PC-9 (cell line): ENCODE measurements at regions not wholly inside any gene's neighbourhood (a gene's known extent, or its start where the extent isn't known, plus 50 kb on each side); places are given as distances from the start of the nearest gene placed in this dataset.

Source experiments
- BruUV-seq: library from RNA; stranded (reverse); fragments of 400-500 nt; replicated peaks from 2 replicates; lab custom pipeline; 2021; lab: Mats Ljungman, UMichigan
- CTCF ChIA-PET: fragments of 300-600 bp; sonication (Branson Sonifier 250); formaldehyde crosslinking; loops from one replicate; lab custom pipeline; 2022; ENCODE audit warnings: antibody characterized with exemption; lab: Charles Lee
- POLR2A ChIA-PET: fragments of 300-600 bp; sonication (Branson Sonifier 250); formaldehyde crosslinking; loops from one replicate; lab custom pipeline; 2022; ENCODE audit warnings: antibody characterized with exemption; ENCODE audit not compliant: unreplicated experiment; lab: Charles Lee
- DNase-seq, 2 experiments: peaks; one replicate each; pipeline versions ENCODE4 v3.0.0 to v3.0.0-alpha.2; 2015 to 2022; ENCODE audit warnings: mixed read lengths in 1 of 2
- H2AFZ ChIP-seq: fragments of 200-600 bp; sonication (generic); 2 replicates; pipeline ENCODE4 v1.8.1; 2017; ENCODE audit warnings: antibody characterized with exemption
- H3F3A ChIP-seq: fragments of 200-600 bp; sonication (generic); 2 replicates; pipeline ENCODE4 v1.8.1; 2017; ENCODE audit warnings: antibody characterized with exemption, mild to moderate bottlenecking, low read depth; ENCODE audit not compliant: insufficient read depth
- H3K27ac ChIP-seq: fragments of 200-600 bp; sonication (generic); 2 replicates; pipeline ENCODE4 v1.6.1; 2016; ENCODE audit warnings: mixed run types
- H3K27me3 ChIP-seq: fragments of 200-600 bp; sonication (generic); 2 replicates; pipeline ENCODE4 v1.6.1; 2016; ENCODE audit warnings: low read depth, mixed run types; ENCODE audit not compliant: insufficient read depth
- H3K36me3 ChIP-seq: fragments of 200-600 bp; sonication (generic); 2 replicates; pipeline ENCODE4 v1.6.1; 2016; ENCODE audit warnings: low read depth, mixed run types
- H3K4me1 ChIP-seq: fragments of 200-600 bp; sonication (generic); replicated peaks from 2 replicates; pipeline ENCODE4 v1.6.1; 2016; ENCODE audit warnings: mixed run types; ENCODE audit not compliant: insufficient read depth
- H3K4me2 ChIP-seq: fragments of 200-600 bp; sonication (generic); 2 replicates; pipeline ENCODE4 v1.6.1; 2017; ENCODE audit warnings: mixed run types
- H3K4me3 ChIP-seq: fragments of 200-600 bp; sonication (generic); 2 replicates; pipeline ENCODE4 v1.6.1; 2016; ENCODE audit warnings: mixed run types
- H3K79me2 ChIP-seq: fragments of 200-600 bp; sonication (generic); 2 replicates; pipeline ENCODE4 v1.6.1; 2017; ENCODE audit warnings: low read depth, mixed run types
- H3K9me2 ChIP-seq: fragments of 200-600 bp; sonication (generic); 2 replicates; pipeline ENCODE4 v1.8.1; 2017; ENCODE audit warnings: mild to moderate bottlenecking; ENCODE audit not compliant: insufficient read depth
- H3K9me3 ChIP-seq: fragments of 200-600 bp; sonication (generic); 2 replicates; pipeline ENCODE4 v1.8.1; 2016; ENCODE audit warnings: low read depth; ENCODE audit not compliant: insufficient read depth
- H4K20me1 ChIP-seq: fragments of 200-600 bp; sonication (generic); 2 replicates; pipeline ENCODE4 v1.8.1; 2017; ENCODE audit not compliant: insufficient read depth
- EZH2 ChIP-seq: fragments of 200-600 bp; sonication (generic); IDR thresholded peaks from 2 replicates; pipeline ENCODE4 v1.8.0; 2017; ENCODE audit warnings: antibody characterized with exemption, low read depth
- intact Hi-C: fragments of 100-400 bp; cut with micrococcal nuclease; formaldehyde crosslinking; loops from one replicate; pipeline ENCODE4 v1.10.0; 2022; ENCODE audit not compliant: unreplicated experiment
- TF ChIP-seq, protein P1 (sequence below): fragments of 200-600 bp; sonication (generic); conservative IDR thresholded peaks from 2 replicates; pipeline ENCODE4 v1.6.1; 2017; ENCODE audit warnings: mixed run types, antibody characterized with exemption, mild to moderate bottlenecking, moderate library complexity

GRCh38 chr6:132868057-132868456 lies 53.7 kb downstream of the RPS12 start:
- Histone ChIP-seq H3K9me2 (no peaks in the 10 kb centered on the region), H2AFZ (no peak overlapping the region), H4K20me1 (no peaks in the 10 kb centered on the region), H3K4me2 (no peak overlapping the region), H3K4me1 (no peaks in the 10 kb centered on the region), H3K27me3 (no peaks in the 10 kb centered on the region), H3K27ac (no peak overlapping the region), H3K9me3 (no peaks in the 10 kb centered on the region), H3K36me3 (no peaks in the 10 kb centered on the region), H3K79me2 (no peaks in the 10 kb centered on the region), H3K4me3 (no peak overlapping the region), H3F3A (no peaks in the 10 kb centered on the region)
- ChIA-PET POLR2A (no interaction called here), CTCF (no interaction called here)
- BruUV-seq: no TSS peak
- TF ChIP-seq EZH2: no peak
- TF ChIP-seq, protein P1, sequence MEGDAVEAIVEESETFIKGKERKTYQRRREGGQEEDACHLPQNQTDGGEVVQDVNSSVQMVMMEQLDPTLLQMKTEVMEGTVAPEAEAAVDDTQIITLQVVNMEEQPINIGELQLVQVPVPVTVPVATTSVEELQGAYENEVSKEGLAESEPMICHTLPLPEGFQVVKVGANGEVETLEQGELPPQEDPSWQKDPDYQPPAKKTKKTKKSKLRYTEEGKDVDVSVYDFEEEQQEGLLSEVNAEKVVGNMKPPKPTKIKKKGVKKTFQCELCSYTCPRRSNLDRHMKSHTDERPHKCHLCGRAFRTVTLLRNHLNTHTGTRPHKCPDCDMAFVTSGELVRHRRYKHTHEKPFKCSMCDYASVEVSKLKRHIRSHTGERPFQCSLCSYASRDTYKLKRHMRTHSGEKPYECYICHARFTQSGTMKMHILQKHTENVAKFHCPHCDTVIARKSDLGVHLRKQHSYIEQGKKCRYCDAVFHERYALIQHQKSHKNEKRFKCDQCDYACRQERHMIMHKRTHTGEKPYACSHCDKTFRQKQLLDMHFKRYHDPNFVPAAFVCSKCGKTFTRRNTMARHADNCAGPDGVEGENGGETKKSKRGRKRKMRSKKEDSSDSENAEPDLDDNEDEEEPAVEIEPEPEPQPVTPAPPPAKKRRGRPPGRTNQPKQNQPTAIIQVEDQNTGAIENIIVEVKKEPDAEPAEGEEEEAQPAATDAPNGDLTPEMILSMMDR: no peak
- no peak for DNase-seq
- intact Hi-C loops: no loop called here

GRCh38 chr6:132872923-132873322 lies 58.6 kb downstream of the RPS12 start:
- Histone ChIP-seq H3K36me3 (no peaks in the 10 kb centered on the region), H3F3A (no peaks in the 10 kb centered on the region), H3K27me3 (no peaks in the 10 kb centered on the region), H2AFZ (no peak overlapping the region), H3K79me2 (no peaks in the 10 kb centered on the region), H3K9me3 (peaks cover 9% of the 10 kb centered on the region; the same call in 1 of the 2 replicates), H3K27ac (no peak overlapping the region), H3K4me2 (no peak overlapping the region), H3K4me1 (no peaks in the 10 kb centered on the region), H4K20me1 (no peaks in the 10 kb centered on the region), H3K4me3 (no peak overlapping the region), H3K9me2 (no peaks in the 10 kb centered on the region)
- BruUV-seq: no TSS peak
- DNase-seq: no peak
- no peak for TF ChIP-seq EZH2
- TF ChIP-seq, protein P1: no peak
- intact Hi-C loops: no loop called here
- CTCF ChIA-PET: no interaction called here
- POLR2A ChIA-PET: no interaction called here

DNA sequence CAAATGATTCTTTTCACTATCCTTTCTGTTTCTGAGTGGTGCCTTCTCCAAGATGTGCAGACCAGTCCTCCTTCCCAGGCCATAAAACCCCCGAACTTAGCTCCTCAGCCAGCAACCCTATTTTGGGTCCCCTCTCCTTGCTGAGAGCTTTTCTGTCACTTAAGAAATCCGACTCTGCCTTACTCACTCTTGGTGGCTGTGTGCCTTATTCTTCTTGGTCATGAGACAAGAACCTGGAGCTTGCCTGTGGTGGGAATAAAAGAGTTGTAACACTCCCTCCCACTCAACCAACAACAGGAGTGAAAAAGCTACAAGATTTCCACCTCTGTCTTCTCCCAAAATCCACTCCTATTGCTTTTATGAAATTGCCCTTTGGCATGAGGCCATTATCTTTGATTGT lies 62.6 kb downstream of the RPS12 start:
- no peak for DNase-seq
- H3K27me3 ChIP-seq: no peaks in the 10 kb centered on the region
- H2AFZ ChIP-seq: no peak overlapping the region
- no peaks in the 10 kb centered on the region for H3K36me3 ChIP-seq
- H4K20me1 ChIP-seq: no peaks in the 10 kb centered on the region
- H3K9me2 ChIP-seq: 0 out of 2 replicates have a peak, but pooled peaks cover 6% of the 10 kb centered on the region
- no TSS peak for BruUV-seq
- intact Hi-C loops: no loop called here
- no peak overlapping the region for H3K4me3 ChIP-seq
- no peak for TF ChIP-seq EZH2
- TF ChIP-seq, protein P1: no peak
- H3K4me2 ChIP-seq: no peak overlapping the region
- H3K27ac ChIP-seq: no peak overlapping the region
- ChIA-PET POLR2A (no interaction called here), CTCF (no interaction called here)
- peaks cover 9% of the 10 kb centered on the region; the same call in 1 of the 2 replicates for H3K9me3 ChIP-seq
- no peaks in the 10 kb centered on the region for H3K4me1 ChIP-seq
- no peaks in the 10 kb centered on the region for H3K79me2 ChIP-seq
- H3F3A ChIP-seq: no peaks in the 10 kb centered on the region
